H9 (cell line): ENCODE measurements at regions not wholly inside any gene's neighbourhood (a gene's known extent, or its start where the extent isn't known, plus 50 kb on each side); places are given as distances from the start of the nearest gene placed in this dataset.

Experiments used
- DNase-seq: peaks from one replicate; pipeline ENCODE4 v3.0.0-alpha.2; 2017
- H2AFZ ChIP-seq: one replicate; pipeline ENCODE4 v1.6.1; 2013; ENCODE audit warnings: mild to moderate bottlenecking, low read length, control low read depth, moderate library complexity
- H2AK5ac ChIP-seq: 2 replicates; pipeline ENCODE4 v1.6.1; 2013; ENCODE audit warnings: low read length, control low read depth, mixed read lengths; ENCODE audit not compliant: insufficient read length
- H2BK120ac ChIP-seq: one replicate; pipeline ENCODE4 v1.6.1; 2013; ENCODE audit warnings: low read depth, mild to moderate bottlenecking, low read length, control low read depth, inconsistent platforms; ENCODE audit not compliant: poor library complexity, severe bottlenecking
- H2BK12ac ChIP-seq: 2 replicates; pipeline ENCODE4 v1.6.1; 2013; ENCODE audit warnings: low read length, control low read depth, mixed read lengths, low read depth; ENCODE audit not compliant: insufficient read length
- H2BK15ac ChIP-seq: 2 replicates; pipeline ENCODE4 v1.6.1; 2013; ENCODE audit warnings: low read depth, low read length, control low read depth
- H2BK20ac ChIP-seq: one replicate; pipeline ENCODE4 v1.6.1; 2013; ENCODE audit warnings: low read depth, mild to moderate bottlenecking, low read length, control low read depth, inconsistent platforms; ENCODE audit not compliant: poor library complexity, severe bottlenecking
- H2BK5ac ChIP-seq: 2 replicates; pipeline ENCODE4 v1.6.1; 2013; ENCODE audit warnings: low read length, control low read depth, mixed read lengths; ENCODE audit not compliant: insufficient read length
- H3K14ac ChIP-seq: 2 replicates; pipeline ENCODE4 v1.6.1; 2013; ENCODE audit warnings: low read length, control low read depth; ENCODE audit not compliant: insufficient read depth
- H3K18ac ChIP-seq: 2 replicates; pipeline ENCODE4 v1.6.1; 2013; ENCODE audit warnings: low read depth, mild to moderate bottlenecking, mixed read lengths, low read length, control low read depth; ENCODE audit not compliant: insufficient read length
- H3K23ac ChIP-seq: 2 replicates; pipeline ENCODE4 v1.6.1; 2013; ENCODE audit warnings: low read length, control low read depth, mixed read lengths, low read depth; ENCODE audit not compliant: insufficient read length
- H3K23me2 ChIP-seq: 2 replicates; pipeline ENCODE4 v1.6.1; 2013; ENCODE audit warnings: low read depth, mild to moderate bottlenecking, mixed read lengths, low read length, control low read depth; ENCODE audit not compliant: insufficient read length, poor library complexity, severe bottlenecking
- H3K27ac ChIP-seq: 2 replicates; pipeline ENCODE4 v1.5.1; 2013; ENCODE audit warnings: low read length, control low read depth, mixed read lengths, low read depth; ENCODE audit not compliant: insufficient read length
- H3K27me3 ChIP-seq: 2 replicates; pipeline ENCODE4 v1.6.1; 2013; ENCODE audit warnings: low read length, control low read depth, inconsistent platforms; ENCODE audit not compliant: insufficient read depth
- H3K4ac ChIP-seq: 2 replicates; pipeline ENCODE4 v1.6.1; 2013; ENCODE audit warnings: low read depth, mild to moderate bottlenecking, control low read depth, inconsistent platforms, low read length, moderate library complexity
- H3K4me1 ChIP-seq: 2 replicates; pipeline ENCODE4 v1.6.1; 2013; ENCODE audit warnings: low read length, control low read depth, inconsistent platforms; ENCODE audit not compliant: insufficient read depth
- H3K4me2 ChIP-seq: 2 replicates; pipeline ENCODE4 v1.6.1; 2013; ENCODE audit warnings: low read length, control low read depth, mixed read lengths; ENCODE audit not compliant: insufficient read length, insufficient read depth
- H3K56ac ChIP-seq: 2 replicates; pipeline ENCODE4 v1.6.1; 2013; ENCODE audit warnings: low read depth, mild to moderate bottlenecking, mixed read lengths, low read length, control low read depth; ENCODE audit not compliant: insufficient read length
- H3K79me1 ChIP-seq: 2 replicates; pipeline ENCODE4 v1.6.1; 2013; ENCODE audit warnings: low read depth, mild to moderate bottlenecking, moderate library complexity, low read length, control low read depth, inconsistent platforms; ENCODE audit not compliant: insufficient read depth, poor library complexity, severe bottlenecking
- H3K79me2 ChIP-seq: 2 replicates; pipeline ENCODE4 v1.6.1; 2013; ENCODE audit warnings: low read length, control low read depth, inconsistent platforms; ENCODE audit not compliant: insufficient read depth
- H3K9ac ChIP-seq: 2 replicates; pipeline ENCODE4 v1.6.1; 2013; ENCODE audit warnings: low read length, control low read depth, mixed read lengths; ENCODE audit not compliant: insufficient read length; ENCODE audit errors: extremely low read depth
- H3K9me3 ChIP-seq: one replicate; pipeline ENCODE4 v1.6.1; 2013; ENCODE audit warnings: low read depth, low read length, inconsistent platforms; ENCODE audit not compliant: control insufficient read depth
- H3T11ph ChIP-seq: one replicate; pipeline ENCODE4 v1.6.1; 2013; ENCODE audit warnings: mild to moderate bottlenecking, low read length, control low read depth, inconsistent platforms
- H4K20me1 ChIP-seq: one replicate; pipeline ENCODE4 v1.6.1; 2013; ENCODE audit not compliant: control insufficient read depth, insufficient read length, insufficient read depth
- H4K5ac ChIP-seq: 2 replicates; pipeline ENCODE4 v1.6.1; 2013; ENCODE audit warnings: low read depth, mild to moderate bottlenecking, mixed read lengths, low read length, control low read depth; ENCODE audit not compliant: insufficient read length
- H4K8ac ChIP-seq: replicated peaks from 2 replicates; pipeline ENCODE4 v1.6.1; 2013; ENCODE audit warnings: low read length, control low read depth, mixed read lengths, low read depth; ENCODE audit not compliant: insufficient read length
- H4K91ac ChIP-seq: 2 replicates; pipeline ENCODE4 v1.6.1; 2013; ENCODE audit warnings: low read depth, mild to moderate bottlenecking, moderate library complexity, mixed read lengths, low read length, control low read depth; ENCODE audit not compliant: insufficient read length
- H3K27ac Mint-ChIP-seq, 3 experiments: 2 replicates in 2 of 3; 3 replicates in 1 of 3; pipeline ENCODE4 v1.8.0; 2020 to 2021; ENCODE audit warnings: mixed read lengths in 3 of 3, mild to moderate bottlenecking in 1 of 3, moderate library complexity in 1 of 3
- H3K27me3 Mint-ChIP-seq: 2 replicates; pipeline ENCODE4 v1.8.0; 2021; ENCODE audit warnings: low read depth, mild to moderate bottlenecking, moderate library complexity, mixed read lengths
- H3K36me3 Mint-ChIP-seq, 3 experiments: 2 replicates in 2 of 3; 3 replicates in 1 of 3; pipeline ENCODE4 v1.8.0; 2020 to 2021; ENCODE audit warnings: low read depth in 3 of 3, mixed read lengths in 3 of 3; ENCODE audit not compliant: insufficient read depth in 1 of 3
- H3K4me1 Mint-ChIP-seq, 2 experiments: 2 replicates each; pipeline ENCODE4 v1.8.0; 2020; ENCODE audit warnings: mixed read lengths in 2 of 2
- H3K4me3 Mint-ChIP-seq, 2 experiments: 2 replicates in 1 of 2; 3 replicates in 1 of 2; pipeline ENCODE4 v1.8.0; 2020 to 2021; ENCODE audit warnings: mild to moderate bottlenecking in 2 of 2, mixed read lengths in 2 of 2, moderate library complexity in 1 of 2
- H3K9me3 Mint-ChIP-seq, 2 experiments: 2 replicates in 1 of 2; 3 replicates in 1 of 2; pipeline ENCODE4 v1.8.0; 2020; ENCODE audit warnings: mild to moderate bottlenecking in 2 of 2, mixed read lengths in 2 of 2, moderate library complexity in 1 of 2
- CTCF ChIP-seq: fragments of 200-600 bp; sonication (generic); conservative IDR thresholded peaks from 3 replicates; pipeline ENCODE4 v1.8.0; 2021; ENCODE audit warnings: antibody characterized with exemption, mild to moderate bottlenecking
- WGBS: extraction: QIAGEN DNeasy Blood & Tissue Kit; methylation state at CpG from one replicate; pipeline ENCODE4 v1.1.7; 2013; ENCODE audit warnings: missing lambda C conversion rate, low lambda C conversion rate, mixed read lengths; ENCODE audit not compliant: insufficient read length; ENCODE audit errors: extremely low coverage; 5-methylcytosine and 5-hydroxymethylcytosine counted together

GRCh38 chr3:192039593-192039992, 578.6 kb downstream of the PYDC2 start:
- Mint-ChIP-seq H3K9me3 (no peaks in the 10 kb centered on the region; a peak in 1 of 5 replicates), H3K4me1 (peaks cover 13 to 16% of the 10 kb centered on the region in 2 experiments), H3K4me3 (no peak overlapping the region), H3K27ac (peak overlapping the region in 1 of 3 experiments; percentile 80; a peak in 2 of 7 replicates), H3K27me3 (no peaks in the 10 kb centered on the region; the same call in 1 of the 2 replicates), H3K36me3 (no peaks in the 10 kb centered on the region)
- WGBS, result no CpG with 5 or more reads among the region's 5 CpGs
- H3K27ac ChIP-seq, result no peak overlapping the region
- H2BK15ac ChIP-seq, result no peak overlapping the region
- H2AFZ ChIP-seq, result no peak overlapping the region
- no peak overlapping the region for H3K18ac ChIP-seq
- H3K56ac ChIP-seq, result no peak overlapping the region
- H4K8ac ChIP-seq, result no peak overlapping the region
- no peak for DNase-seq
- no peak overlapping the region for H3T11ph ChIP-seq
- H3K23me2 ChIP-seq, result no peaks in the 10 kb centered on the region
- H3K4me2 ChIP-seq, result no peak overlapping the region
- H2BK20ac ChIP-seq, result no peak overlapping the region
- H3K9me3 ChIP-seq, result no peaks in the 10 kb centered on the region
- H2BK5ac ChIP-seq, result no peak overlapping the region
- no peak overlapping the region for H3K23ac ChIP-seq
- no peak overlapping the region for H2AK5ac ChIP-seq
- H4K20me1 ChIP-seq, result no peaks in the 10 kb centered on the region
- H2BK120ac ChIP-seq, result no peak overlapping the region
- H4K5ac ChIP-seq, result no peak overlapping the region
- 0 out of 2 replicates have a peak, but pooled peaks cover 2% of the 10 kb centered on the region for H3K4me1 ChIP-seq
- no peaks in the 10 kb centered on the region for H3K79me1 ChIP-seq
- H3K79me2 ChIP-seq, result no peaks in the 10 kb centered on the region
- H2BK12ac ChIP-seq, result no peak overlapping the region
- no peak for TF ChIP-seq CTCF
- no peak overlapping the region for H3K14ac ChIP-seq
- H3K4ac ChIP-seq, result no peak overlapping the region
- H4K91ac ChIP-seq, result no peak overlapping the region
- no peak overlapping the region for H3K9ac ChIP-seq
- no peaks in the 10 kb centered on the region for H3K27me3 ChIP-seq
